IPS-NIHi7 (cell line): ENCODE measurements at regions not wholly inside any gene's neighbourhood (a gene's known extent, or its start where the extent isn't known, plus 50 kb on each side); places are given as distances from the start of the nearest gene placed in this dataset.

ENCODE experiments used
- DNase-seq: peaks from one replicate; pipeline ENCODE4 v3.0.0; 2012; ENCODE audit warnings: mixed read lengths; ENCODE audit errors: extremely low spot score

- DNase-seq, result no peak
Measured at GRCh38 chr12:60335745-60336144, 739.9 kb downstream of the SLC16A7 start.

- no peak for DNase-seq
Measured at GRCh38 chr12:60337839-60338549, 742.2 kb downstream of the SLC16A7 start.

GRCh38 chr12:60345442-60345841, 749.6 kb downstream of the SLC16A7 start:
- no peak for DNase-seq

GRCh38 chr12:60349232-60349978, 753.6 kb downstream of the SLC16A7 start:
- no peak for DNase-seq

GRCh38 chr12:60387356-60387755, 791.5 kb downstream of the SLC16A7 start:
- no peak for DNase-seq

- no peak for DNase-seq
Measured at GRCh38 chr12:60391051-60391450, 795.2 kb downstream of the SLC16A7 start.

GRCh38 chr12:60391791-60392190, 796.0 kb downstream of the SLC16A7 start:
- no peak for DNase-seq

- DNase-seq, result no peak
Measured at GRCh38 chr12:60393093-60393492, 797.3 kb downstream of the SLC16A7 start.

- DNase-seq, result no peak
Measured at GRCh38 chr12:60394665-60395064, 798.8 kb downstream of the SLC16A7 start.

- DNase-seq, result no peak
Measured at GRCh38 chr12:60398547-60398946, 802.7 kb downstream of the SLC16A7 start.

- no peak for DNase-seq
Measured at GRCh38 chr12:60399064-60399463, 803.2 kb downstream of the SLC16A7 start.

- no peak for DNase-seq
Measured at GRCh38 chr12:60402996-60403395, 807.2 kb downstream of the SLC16A7 start.

- no peak for DNase-seq
Measured at GRCh38 chr12:60415351-60415750, 819.5 kb downstream of the SLC16A7 start.

GRCh38 chr12:60419986-60420385, 824.2 kb downstream of the SLC16A7 start:
- no peak for DNase-seq

GRCh38 chr12:60421741-60422140, 825.9 kb downstream of the SLC16A7 start:
- DNase-seq, result no peak

GRCh38 chr12:60437297-60437696, 841.5 kb downstream of the SLC16A7 start:
- no peak for DNase-seq

- DNase-seq, result no peak
Measured at GRCh38 chr12:60441577-60441976, 845.7 kb downstream of the SLC16A7 start.

GRCh38 chr12:60451457-60451856, 855.6 kb downstream of the SLC16A7 start:
- no peak for DNase-seq

- DNase-seq, result no peak
Measured at GRCh38 chr12:60465060-60465459, 869.2 kb downstream of the SLC16A7 start.

GRCh38 chr12:60468546-60468945, 872.7 kb downstream of the SLC16A7 start:
- DNase-seq, result no peak

- DNase-seq, result peak; percentile 14
Measured at GRCh38 chr12:60475825-60476224, 880.0 kb downstream of the SLC16A7 start.

GRCh38 chr12:60487284-60487683, 891.5 kb downstream of the SLC16A7 start:
- DNase-seq, result no peak

- no peak for DNase-seq
Measured at GRCh38 chr12:60489071-60489470, 893.2 kb downstream of the SLC16A7 start.
